ENCODE measurements at regions not wholly inside any gene's neighbourhood (a gene's known extent, or its start where the extent isn't known, plus 50 kb on each side); places are given as distances from the start of the nearest gene placed in this dataset.

GRCh38 chr12:28054583-28054982 lies 82.0 kb upstream of the PTHLH start:
- Histone ChIP-seq H3K4me1 (ENCODE audit: control insufficient read depth, insufficient read depth, low read length) (peaks cover 3% of the 10 kb centered on the region; the same call in 1 of the 2 replicates), H3K79me1 (ENCODE audit: low read depth in 1 of 2, low read length in 2 of 2) (no peaks in the 10 kb centered on the region), H3K9ac (ENCODE audit: low read depth, low read length) (no peak overlapping the region), H3K4ac (ENCODE audit: low read depth, low read length) (no peak overlapping the region), H2BK15ac (ENCODE audit: low read depth, low read length) (no peak overlapping the region), H3K27me3 (ENCODE audit: control insufficient read depth, insufficient read depth, low read length) (no peaks in the 10 kb centered on the region), H2BK120ac (ENCODE audit: low read depth, low read length) (no peak overlapping the region), H3K4me2 (ENCODE audit: low read depth, low read length) (no peak overlapping the region), H4K20me1 (ENCODE audit: insufficient read depth, low read length) (no peaks in the 10 kb centered on the region), H4K8ac (ENCODE audit: low read depth in 2 of 2, low read length in 2 of 2) (no peak overlapping the region), H2BK20ac (ENCODE audit: low read depth, low read length) (no peak overlapping the region), H3K27ac (ENCODE audit: insufficient read depth, low read length) (no peak overlapping the region), H2AFZ (replicated peaks; ENCODE audit: low read length, poor library complexity) (no peak overlapping the region), H2AK5ac (ENCODE audit: low read depth, low read length) (no peak overlapping the region), H3K18ac (ENCODE audit: low read depth, low read length) (no peak overlapping the region), H3K14ac (replicated peaks; ENCODE audit: low read depth, low read length) (no peak overlapping the region), H3K9me1 (ENCODE audit: insufficient read depth, low read length) (no peaks in the 10 kb centered on the region; the same call in 1 of the 2 replicates), H3K56ac (ENCODE audit: extremely low read depth, insufficient read depth, low read length) (no peak overlapping the region), H4K5ac (ENCODE audit: low read depth, low read length) (no peak overlapping the region), H3K4me3 (ENCODE audit: insufficient read depth, low read depth, low read length) (no peak overlapping the region), H3K9me3 (ENCODE audit: control insufficient read depth, insufficient read depth, low read length) (no peaks in the 10 kb centered on the region), H4K91ac (ENCODE audit: insufficient read depth, low read depth, low read length) (no peak overlapping the region), H2BK5ac (ENCODE audit: low read depth, low read length, poor library complexity, severe bottlenecking) (no peak overlapping the region), H3K36me3 (ENCODE audit: control insufficient read depth, insufficient read depth, low read length) (no peaks in the 10 kb centered on the region), H2AK9ac (replicated peaks; ENCODE audit: low read depth, low read length, poor library complexity) (no peak overlapping the region), H3K23ac (ENCODE audit: low read depth, low read length) (no peak overlapping the region)
- ChIA-PET POLR2A (ENCODE audit: unreplicated experiment) (no interaction called here), CTCF (interaction anchor here (0.6 kb wide), 1 partner anchor 99 kb away, joined by 4 read pairs; no protein-coding TSS in a partner anchor)
- TF ChIP-seq CTCF (conservative IDR thresholded peaks at IDR 0.05; ENCODE audit: low read depth, low read length), result no peak
- no peak for TF ChIP-seq CHD1 (IDR thresholded peaks at IDR 0.05; ENCODE audit: low read depth, low read length)
- TF ChIP-seq SMC3 (IDR thresholded peaks at IDR 0.05; ENCODE audit: low read depth, low read length), result no peak
- no peak for TF ChIP-seq RFX5 (IDR thresholded peaks at IDR 0.05; ENCODE audit: low read depth, low read length)
- TF ChIP-seq CEBPB (IDR thresholded peaks at IDR 0.05; ENCODE audit: low read depth, low read length), result no peak
- TF ChIP-seq USF2 (IDR thresholded peaks at IDR 0.05; ENCODE audit: low read depth, low read length), result no peak
- no peak for TF ChIP-seq MAFK (IDR thresholded peaks at IDR 0.05; ENCODE audit: low read depth, low read length)
- no peak for TF ChIP-seq NFE2L2 (IDR thresholded peaks at IDR 0.05; ENCODE audit: low read depth, low read length)
- TF ChIP-seq POLR2A (IDR thresholded peaks at IDR 0.05; ENCODE audit: low read depth, low read length), result no peak
- TF ChIP-seq MXI1 (IDR thresholded peaks at IDR 0.05; ENCODE audit: borderline replicate concordance, low read depth, low read length), result no peak
- TF ChIP-seq RAD21 (IDR thresholded peaks at IDR 0.05; ENCODE audit: low read length), result no peak
- TF ChIP-seq ELK1 (IDR thresholded peaks at IDR 0.05; ENCODE audit: borderline replicate concordance, low read depth, low read length), result no peak
- TF ChIP-seq FOS (IDR thresholded peaks at IDR 0.05; ENCODE audit: low read depth, low read length), result no peak
- TF ChIP-seq BHLHE40 (IDR thresholded peaks at IDR 0.05; ENCODE audit: low read depth, low read length), result no peak
- no peak for TF ChIP-seq RCOR1 (IDR thresholded peaks at IDR 0.05; ENCODE audit: insufficient replicate concordance, low read length)
- WGBS, 2 experiments (ENCODE audit: extremely low coverage in 2 of 2, insufficient read length in 1 of 2), result no CpG with 5 or more reads among the region's 1 CpG
- no TSS peak for BruUV-seq (replicated peaks)
- DNase-seq, result no peak
- ATAC-seq (ENCODE audit: low read depth), result no peak
- dilution Hi-C loops (cut with HindIII; ENCODE audit: low sequenced_read_pairs, unreplicated experiment), result no loop called here
- intact Hi-C loops (cut with micrococcal nuclease), result no loop called here
- in situ Hi-C loops (cut with MboI; ENCODE audit: low sequenced_read_pairs), result no loop called here

Measured in IMR-90 (cell line).